ENCODE measurements at regions not wholly inside any gene's neighbourhood (a gene's known extent, or its start where the extent isn't known, plus 50 kb on each side); places are given as distances from the start of the nearest gene placed in this dataset.
"Not testable (repeated sequence)": the region's sequence is repeated elsewhere in the genome, so short reads cannot be mapped to it uniquely, and the experiment has no call there.

- DNase-seq (ENCODE audit: low spot score), result not testable (repeated sequence)
Observed at GRCh38 chr7:106713452-106713851, 52.5 kb upstream of the CCDC71L start.

- DNase-seq (ENCODE audit: low spot score), result not testable (repeated sequence)
Observed at GRCh38 chr7:106714590-106715442, 53.9 kb upstream of the CCDC71L start.

GRCh38 chr7:106715730-106716129, 54.8 kb upstream of the CCDC71L start:
- DNase-seq (ENCODE audit: low spot score), result no peak

GRCh38 chr7:106717254-106717954, 56.4 kb upstream of the CCDC71L start:
- no peak for DNase-seq (ENCODE audit: low spot score)

GRCh38 chr7:106717955-106718871, 57.3 kb upstream of the CCDC71L start:
- peak; percentile 62 for DNase-seq (ENCODE audit: low spot score)

- no peak for DNase-seq (ENCODE audit: low spot score)
Observed at GRCh38 chr7:106720641-106721040, 59.7 kb upstream of the CCDC71L start.

- no peak for DNase-seq (ENCODE audit: low spot score)
Observed at GRCh38 chr7:106721816-106722785, 61.1 kb upstream of the CCDC71L start.

- no peak for DNase-seq (ENCODE audit: low spot score)
Observed at GRCh38 chr7:106723398-106723797, 62.4 kb upstream of the CCDC71L start.

GRCh38 chr7:106729720-106730385, 68.9 kb upstream of the CCDC71L start:
- DNase-seq (ENCODE audit: low spot score), result no peak

- DNase-seq (ENCODE audit: low spot score), result peak; percentile 74
Observed at GRCh38 chr7:106731187-106731586, 70.2 kb upstream of the CCDC71L start.

- no peak for DNase-seq (ENCODE audit: low spot score)
Observed at GRCh38 chr7:106731646-106732444, 70.9 kb upstream of the CCDC71L start.

GRCh38 chr7:106735637-106736036, 74.7 kb upstream of the CCDC71L start:
- DNase-seq (ENCODE audit: low spot score), result no peak

- no peak for DNase-seq (ENCODE audit: low spot score)
Observed at GRCh38 chr7:106736123-106736507, 75.2 kb upstream of the CCDC71L start.

- peak; percentile 86 for DNase-seq (ENCODE audit: low spot score)
Observed at GRCh38 chr7:106736508-106737201, 75.7 kb upstream of the CCDC71L start.

- peak; percentile 60 for DNase-seq (ENCODE audit: low spot score)
Observed at GRCh38 chr7:106737202-106737562, 76.2 kb upstream of the CCDC71L start.

GRCh38 chr7:106740806-106741205, 79.8 kb upstream of the CCDC71L start:
- no peak for DNase-seq (ENCODE audit: low spot score)

- peak; percentile 53 for DNase-seq (ENCODE audit: low spot score)
Observed at GRCh38 chr7:106744563-106745091, 83.7 kb upstream of the CCDC71L start.

GRCh38 chr7:106747301-106747700, 86.3 kb upstream of the CCDC71L start:
- not testable (repeated sequence) for DNase-seq (ENCODE audit: low spot score)

GRCh38 chr7:106747804-106748203, 86.8 kb upstream of the CCDC71L start:
- DNase-seq (ENCODE audit: low spot score), result no peak

All from NAMALWA (cell line).